T1000 (cell line): ENCODE measurements at regions not wholly inside any gene's neighbourhood (a gene's known extent, or its start where the extent isn't known, plus 50 kb on each side); places are given as distances from the start of the nearest gene placed in this dataset.

Experiments used
- DNase-seq: peaks from one replicate; lab custom pipeline; 2025; ENCODE audit warnings: mixed read lengths; lab: John Stamatoyannopoulos, UW

GRCh38 chr3:113051787-113052186 is 61.0 kb downstream of the GTPBP8 start:
- DNase-seq = no peak

- DNase-seq = no peak
These were observed 62.4 kb downstream of the GTPBP8 start for GRCh38 chr3:113053169-113053568.

DNA sequence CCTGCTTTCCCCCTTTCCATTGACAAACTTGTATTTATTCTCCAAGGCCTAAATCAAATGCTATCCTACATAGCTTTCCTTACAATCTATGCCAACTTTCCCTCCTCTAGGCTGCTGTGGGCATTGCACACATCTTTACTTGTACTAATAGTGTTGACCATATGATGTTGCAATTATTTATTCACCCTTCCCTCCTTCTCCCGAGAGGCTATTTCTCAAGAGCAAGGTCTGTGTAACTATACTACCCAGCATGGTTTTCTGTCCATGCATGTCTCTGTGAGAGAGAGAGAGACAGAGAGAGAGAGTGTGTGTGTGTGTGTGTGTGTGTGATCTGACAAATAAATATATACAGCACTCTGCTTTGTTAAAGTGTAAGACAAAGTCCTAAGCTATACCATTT is 63.8 kb downstream of the GTPBP8 start:
- no peak for DNase-seq

DNA sequence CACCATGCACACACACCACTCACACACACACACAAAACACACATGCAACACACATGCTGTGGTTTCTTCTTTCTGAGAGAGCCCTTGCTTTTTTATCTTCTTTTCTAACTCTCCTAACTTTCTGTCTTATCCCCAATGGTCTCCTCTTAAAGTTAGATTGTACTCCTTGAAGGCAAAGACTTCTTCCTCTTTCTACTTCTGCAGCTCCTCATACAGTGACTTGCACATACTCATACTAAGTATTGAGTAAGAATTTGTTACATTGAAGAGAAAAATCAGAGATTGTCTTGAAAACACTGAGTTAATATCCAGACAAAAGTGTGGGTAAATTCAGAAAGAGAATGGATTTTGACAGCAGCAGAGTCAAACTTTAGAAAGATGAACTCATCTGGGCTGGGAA is 64.4 kb downstream of the GTPBP8 start:
- DNase-seq = no peak

DNA sequence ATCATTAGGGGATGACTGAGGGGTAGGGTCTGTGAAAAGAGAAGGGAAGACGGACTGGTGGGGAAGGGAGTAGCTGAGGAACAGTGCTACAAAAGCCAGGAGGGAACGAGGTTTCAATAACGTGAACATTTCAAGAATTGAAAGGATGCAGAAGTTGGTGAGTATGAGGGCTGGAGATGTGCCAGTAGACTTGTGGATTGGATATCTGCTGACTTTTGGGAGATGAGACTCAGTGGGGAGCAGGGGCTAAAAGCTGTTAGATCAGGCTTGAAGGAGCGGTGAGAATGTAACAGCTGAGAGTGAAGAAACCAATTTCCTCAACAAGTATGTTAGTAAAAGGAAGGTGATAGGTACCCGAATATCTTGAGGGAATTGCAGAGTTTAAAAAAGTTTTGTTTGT is 65.2 kb downstream of the GTPBP8 start:
- DNase-seq = no peak

DNA sequence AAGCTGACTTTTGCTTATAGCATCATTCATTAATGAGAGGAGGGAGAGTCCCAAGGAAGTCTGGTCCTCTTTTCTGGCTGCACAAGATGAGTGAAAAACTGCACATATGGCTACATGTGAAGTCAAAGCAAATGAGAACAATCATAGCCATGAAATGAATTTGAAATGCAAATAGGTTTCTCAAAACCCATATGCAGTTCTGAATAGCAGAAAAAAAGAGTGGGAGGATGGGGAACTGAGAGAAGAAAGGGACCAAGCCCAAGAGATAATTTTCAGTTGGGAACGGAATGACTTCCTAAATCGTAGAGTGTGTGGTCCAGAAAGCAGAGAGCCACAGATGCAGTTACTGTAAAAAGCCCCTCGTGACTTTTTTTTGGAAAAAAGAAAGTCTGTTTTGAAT is 66.3 kb downstream of the GTPBP8 start:
- DNase-seq = no peak

DNA sequence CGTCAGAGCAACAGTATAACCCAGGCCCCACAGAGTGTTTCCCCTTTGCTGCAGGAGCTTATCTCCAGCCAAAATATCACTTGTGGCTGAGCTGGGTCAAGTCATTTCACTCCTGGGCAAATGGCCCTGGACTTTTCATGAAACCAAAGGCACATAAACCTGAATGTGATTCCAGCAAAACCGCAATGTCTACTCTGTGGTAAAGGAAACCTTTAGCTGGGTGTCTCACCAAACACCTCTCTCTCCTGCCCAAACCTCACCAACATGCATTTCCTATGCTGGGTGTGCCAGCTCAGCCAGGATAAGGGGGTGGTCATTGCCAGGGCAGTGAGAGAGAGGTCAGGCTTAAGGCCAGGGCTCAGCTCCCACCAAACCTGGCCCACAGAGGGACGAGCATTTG is 67.4 kb downstream of the GTPBP8 start:
- DNase-seq = no peak

DNA sequence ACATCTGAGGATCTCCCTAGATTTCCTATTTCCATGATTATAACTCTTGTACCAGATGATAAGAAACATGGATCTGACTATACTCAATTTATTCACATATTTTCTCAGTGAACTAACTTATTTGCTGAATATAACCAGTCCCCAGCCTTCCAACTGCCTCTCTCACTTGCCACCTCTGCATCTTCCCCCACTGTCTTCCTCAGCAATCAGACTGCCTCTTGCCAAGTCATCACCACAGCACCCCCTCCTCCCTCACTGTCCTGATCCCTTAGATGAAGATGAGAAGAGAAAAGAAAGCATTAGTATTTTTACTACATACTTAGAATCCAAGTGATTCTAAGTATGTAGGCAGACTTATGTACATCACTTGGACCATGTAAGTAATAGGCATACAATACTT is 71.9 kb downstream of the GTPBP8 start:
- DNase-seq = no peak

DNA sequence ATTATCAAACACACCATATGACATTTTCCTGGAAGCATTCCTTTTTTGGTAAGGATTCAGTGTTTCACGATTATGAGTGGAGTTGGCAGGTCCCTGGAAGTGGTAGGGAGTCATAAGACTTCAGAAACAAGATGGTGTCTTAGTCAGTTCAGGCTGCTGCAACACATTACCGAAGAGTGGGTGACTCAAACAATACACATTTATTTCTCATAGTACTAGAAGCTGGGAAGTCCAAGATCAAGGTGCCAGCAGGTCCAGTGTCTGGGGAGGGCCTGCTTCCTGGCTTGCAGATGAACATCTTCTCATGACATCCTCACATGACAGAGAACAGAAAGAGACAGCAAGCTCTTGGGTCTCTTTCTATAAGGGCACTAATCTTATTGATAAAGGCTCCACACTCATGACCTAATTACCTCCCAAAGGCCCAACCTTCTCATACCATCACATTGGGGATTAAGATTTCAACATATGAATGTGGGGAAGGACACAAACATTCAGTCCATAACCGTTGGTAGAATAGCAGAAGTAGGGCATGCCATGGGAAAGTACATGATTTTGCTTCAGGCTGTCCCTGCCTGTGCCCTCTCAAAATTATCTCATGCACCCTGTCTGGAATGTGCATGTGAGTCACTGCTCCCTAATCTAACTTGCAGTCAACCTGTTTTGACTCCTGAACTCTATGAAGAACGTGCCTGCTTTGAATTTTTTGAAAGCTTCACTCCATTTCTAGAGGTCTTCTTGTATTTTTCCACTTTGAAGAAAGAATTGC is 72.5 kb downstream of the GTPBP8 start:
- DNase-seq = no peak

GRCh38 chr3:113064183-113064582 is 73.4 kb downstream of the GTPBP8 start:
- no peak for DNase-seq

GRCh38 chr3:113065336-113065735 is 74.6 kb downstream of the GTPBP8 start:
- no peak for DNase-seq

- no peak for DNase-seq
These were observed 79.4 kb downstream of the GTPBP8 start for GRCh38 chr3:113070072-113070640.

DNA sequence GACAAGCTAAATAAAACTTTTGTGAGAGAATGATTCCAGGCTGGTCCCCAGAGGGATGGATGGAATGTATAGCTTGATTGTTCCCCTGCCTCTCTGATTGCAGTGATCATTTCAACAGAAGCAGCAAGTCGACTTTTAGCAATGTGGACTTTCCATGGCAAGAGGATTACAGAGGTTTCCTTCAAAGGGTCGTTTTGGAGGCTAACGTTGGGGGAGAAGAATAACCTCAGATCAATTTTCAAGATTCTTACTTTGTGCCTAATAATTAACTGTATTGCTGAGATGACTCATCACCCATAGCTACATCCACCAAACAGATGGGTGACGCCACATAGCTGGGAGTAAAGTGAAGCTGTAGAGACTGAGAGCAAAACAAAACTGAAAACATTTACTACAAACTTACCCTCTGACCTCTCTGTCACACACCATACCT is 79.9 kb downstream of the GTPBP8 start:
- no peak for DNase-seq

DNA sequence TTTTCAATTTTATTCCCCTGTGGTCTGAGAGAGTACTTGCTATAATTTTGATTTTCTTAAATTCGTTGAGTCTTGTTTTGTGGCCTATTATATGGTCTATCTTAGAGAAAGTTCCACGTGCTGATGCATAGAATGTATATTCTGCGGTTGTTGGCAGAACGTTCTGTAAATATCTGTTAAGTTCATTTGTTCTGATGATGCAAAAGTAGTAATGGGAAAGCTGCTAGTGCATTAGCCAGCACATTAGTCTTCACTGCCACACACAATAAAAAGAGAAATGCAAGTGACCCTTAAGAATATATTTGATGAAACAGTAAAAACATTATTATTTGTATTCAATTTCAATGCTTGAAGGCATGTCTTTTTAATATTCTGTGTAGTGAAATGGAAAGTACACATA is 84.8 kb downstream of the GTPBP8 start:
- no peak for DNase-seq

GRCh38 chr3:113079218-113079961 is 88.6 kb downstream of the GTPBP8 start:
- DNase-seq = no peak

DNA sequence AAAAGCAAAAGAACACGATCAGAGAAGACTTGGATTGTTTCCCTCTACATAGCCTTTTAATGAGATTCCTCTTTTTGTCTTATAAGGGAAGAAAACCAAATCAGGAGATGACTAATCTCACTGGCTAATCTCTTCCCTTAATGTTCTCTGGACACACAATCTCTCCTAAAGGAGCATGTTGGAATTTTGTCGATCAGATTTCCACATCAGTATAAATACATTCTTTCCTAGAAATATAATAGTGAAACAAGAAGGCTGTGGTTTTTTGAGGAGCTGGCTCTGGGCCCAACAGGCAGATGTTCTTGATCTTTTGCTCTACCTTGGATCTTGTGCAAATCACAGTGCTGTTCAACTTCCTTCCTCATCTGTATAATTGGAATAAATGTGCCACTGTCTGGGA is 94.0 kb downstream of the GTPBP8 start:
- DNase-seq = no peak

GRCh38 chr3:113086560-113087461 is 96.0 kb downstream of the GTPBP8 start:
- DNase-seq = no peak

DNA sequence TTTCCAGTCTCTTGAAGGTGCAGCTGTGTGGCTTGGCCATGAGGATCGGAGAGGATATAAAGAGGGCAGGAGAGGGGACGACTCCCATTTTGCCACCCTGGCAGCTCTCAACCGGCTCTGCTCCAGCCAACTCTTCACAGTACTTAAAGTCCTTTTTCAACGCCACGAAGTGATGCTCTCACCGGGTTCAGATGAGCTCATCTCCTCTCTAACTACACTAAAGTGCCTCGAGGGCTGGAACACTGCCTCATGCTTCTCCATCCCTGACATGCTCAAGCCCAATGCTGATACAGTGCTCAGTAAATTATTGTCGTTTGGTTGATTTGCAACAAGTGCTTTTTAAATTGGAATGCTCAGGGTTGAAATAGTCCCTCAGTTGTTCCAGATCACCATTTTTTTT is 97.8 kb downstream of the GTPBP8 start:
- no peak for DNase-seq

DNA sequence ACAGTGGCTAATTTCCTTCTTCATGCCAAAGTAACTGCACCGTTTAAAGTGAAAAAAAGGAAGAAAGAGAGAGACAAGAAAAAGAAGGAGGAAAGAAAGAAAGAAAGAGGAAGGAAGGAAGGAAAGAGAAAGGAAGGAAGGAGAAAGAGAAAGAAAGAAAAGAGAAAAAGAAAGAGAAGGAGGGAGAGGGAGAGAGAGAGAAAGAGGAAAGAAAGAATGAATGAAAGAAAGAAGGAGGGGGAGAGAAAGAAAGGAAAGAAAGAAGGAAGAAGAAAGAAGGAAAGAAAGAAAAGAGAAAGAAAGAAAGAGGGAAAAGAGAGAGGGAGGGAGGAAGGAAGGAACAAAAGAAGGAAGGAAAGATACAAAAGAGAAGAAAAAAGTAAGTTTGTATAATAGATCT is 100.6 kb downstream of the GTPBP8 start:
- DNase-seq = no peak

DNA sequence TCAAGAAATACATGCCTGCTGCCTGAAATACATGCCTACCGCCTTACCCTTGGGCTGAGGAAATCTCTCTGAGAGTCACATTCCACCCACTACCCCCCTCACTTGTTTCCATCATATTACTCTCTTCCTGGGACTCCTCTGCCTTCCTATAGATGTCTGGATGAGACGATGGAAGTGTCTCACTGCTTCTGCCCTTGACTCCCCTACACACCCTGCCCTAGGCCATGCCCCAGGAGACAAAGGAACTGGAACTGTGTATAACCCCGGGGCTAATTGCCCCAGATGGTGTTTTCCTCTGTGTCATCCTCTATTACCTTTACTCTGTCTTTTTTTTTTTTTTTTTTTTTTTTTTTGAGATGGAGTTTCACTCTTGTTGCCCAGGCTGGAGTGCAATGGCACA is 102.0 kb downstream of the GTPBP8 start:
- no peak for DNase-seq

DNA sequence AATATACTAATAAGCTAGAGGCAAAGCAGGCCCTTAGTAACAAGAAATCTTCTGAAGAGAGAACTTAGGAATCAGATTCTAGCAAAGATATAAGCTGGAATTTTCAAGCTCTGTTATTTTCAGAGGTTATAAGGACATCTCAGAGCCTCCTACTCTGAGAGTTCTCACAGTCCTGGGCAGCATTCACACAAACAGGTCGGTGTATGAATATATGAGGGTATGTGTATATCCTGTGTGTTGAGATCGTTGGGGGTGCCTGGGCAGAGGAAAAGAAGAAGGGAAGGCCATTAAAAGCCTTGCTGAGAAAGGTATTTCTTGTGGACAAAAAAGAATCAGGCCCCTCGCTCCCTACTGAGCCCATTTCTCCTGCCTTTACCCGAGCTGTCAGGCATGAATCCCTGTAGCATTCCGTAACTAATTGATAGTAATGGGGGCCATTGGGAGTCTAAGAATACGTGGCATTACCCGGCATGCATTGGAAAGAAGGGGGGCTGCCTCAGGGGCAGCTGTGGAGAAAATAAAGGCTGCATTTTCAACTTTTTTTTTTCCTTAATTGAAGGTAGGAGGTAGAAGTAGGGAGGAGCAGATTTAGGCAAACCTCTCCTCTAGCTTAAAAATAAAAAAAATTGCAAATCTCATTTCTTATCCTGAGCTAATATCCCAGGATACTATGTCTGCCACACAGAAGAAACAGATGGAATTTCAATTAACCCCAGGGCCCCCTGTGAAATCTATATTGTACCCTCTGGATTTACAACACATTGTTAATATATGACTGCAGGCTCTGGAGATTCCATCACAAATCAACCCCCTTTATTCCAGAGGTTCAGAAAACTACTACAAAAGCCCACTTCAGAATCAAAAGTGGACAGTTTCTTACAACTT is 103.8 kb downstream of the GTPBP8 start:
- DNase-seq = no peak
